Adrenal gland (tissue), 9 donors: ENCODE measurements at regions not wholly inside any gene's neighbourhood (a gene's known extent, or its start where the extent isn't known, plus 50 kb on each side); places are given as distances from the start of the nearest gene placed in this dataset.

Experiments used
- DNase-seq, 7 donors: peaks; one replicate each; pipeline ENCODE4 v3.0.0-alpha.2; 2019 to 2020
- H3K27ac ChIP-seq, 5 donors: fragments of 200-600 bp; sonication (generic) in 4 of 5; 1 replicate in 3 of 5; 2 replicates in 2 of 5; pipeline versions ENCODE4 v1.5.1 to v1.8.0; 2016 to 2020; ENCODE audit warnings: mild to moderate bottlenecking in 1 of 5
- H3K27me3 ChIP-seq: fragments of 200-600 bp; 2 replicates; pipeline ENCODE4 v1.8.0; 2021
- H3K36me3 ChIP-seq, 2 donors: fragments of 200-600 bp; replicated peaks in 1 of 2; 1 replicate in 1 of 2; 2 replicates in 1 of 2; pipeline versions ENCODE4 v1.5.1 to v1.8.0; 2018 to 2022
- H3K4me1 ChIP-seq, 2 donors: fragments of 200-600 bp; replicated peaks in 1 of 2; 1 replicate in 1 of 2; 2 replicates in 1 of 2; pipeline versions ENCODE4 v1.5.1 to v1.8.0; 2018 to 2021
- H3K4me3 ChIP-seq, 4 donors: fragments of 200-600 bp; sonication (generic) in 3 of 4; one replicate each; pipeline ENCODE4 v1.5.1; 2016 to 2018
- H3K9me3 ChIP-seq, 3 donors: fragments of 200-600 bp; sonication (generic) in 1 of 3; replicated peaks in 1 of 3; 1 replicate in 2 of 3; 2 replicates in 1 of 3; pipeline versions ENCODE4 v1.5.1 to v1.8.0; 2016 to 2021
- CTCF ChIP-seq, 6 experiments: fragments of 450-650 bp in 4 of 6; fragments of 200-600 bp in 2 of 6; sonication (generic) in 1 of 6; IDR thresholded peaks; 1 replicate in 5 of 6; 2 replicates in 1 of 6; pipeline versions ENCODE4 v1.5.1 to v1.8.0; 2016 to 2021; ENCODE audit warnings: antibody characterized with exemption in 6 of 6, mild to moderate bottlenecking in 2 of 6, moderate library complexity in 1 of 6
- POLR2A ChIP-seq, 2 donors: fragments of 450-650 bp; IDR thresholded peaks; one replicate each; pipeline ENCODE4 v1.6.1; 2017; ENCODE audit warnings: antibody characterized with exemption in 2 of 2, mild to moderate bottlenecking in 2 of 2, moderate library complexity in 1 of 2
- whole genome bisulfite sequencing, 4 donors: extraction: QIAGEN DNeasy Blood & Tissue Kit in 2 of 4; methylation state at CpG; one replicate each; pipeline versions ENCODE4 v1.1.5 to v1.1.7; 2013 to 2017; 5-methylcytosine and 5-hydroxymethylcytosine counted together
- intact Hi-C, 2 donors: fragments of 100-400 bp; cut with DNase I; formaldehyde crosslinking; loops; one replicate each; pipeline versions ENCODE4 v1.14.1 to v1.15.0; 2022 to 2023
- donor health status: healthy with polysubstance abuse.
- donor health status: Bipolar disorder and iron deficiency.
- donor health status: DM: yes; HTN: yes; CAD: no.
- donor health status: DM: no; HTN: no; CAD: no.
- donor health status: DM: no; HTN: no; CAD: no.

DNA sequence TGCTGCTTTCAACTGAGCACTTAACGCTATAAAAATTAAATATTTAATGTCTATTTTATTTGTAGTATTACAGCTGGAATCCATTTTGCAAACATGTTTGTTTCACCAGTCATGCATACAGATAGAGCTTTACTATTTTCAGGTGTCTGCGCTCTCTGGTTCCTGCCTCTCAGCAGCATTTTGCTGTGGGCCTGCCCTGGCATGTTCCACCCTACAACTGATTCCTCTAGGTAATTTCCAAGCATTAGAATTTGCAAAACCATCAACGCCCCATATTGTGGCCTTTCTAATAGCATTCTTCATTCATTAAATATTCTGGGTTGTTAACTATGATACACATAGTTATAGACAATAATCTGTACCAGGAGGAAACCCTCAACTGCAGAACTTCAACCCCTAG, 266.4 kb upstream of the DLGAP1 start:
- no peak for TF ChIP-seq CTCF (IDR thresholded peaks at IDR 0.05)
- no peak for TF ChIP-seq POLR2A (IDR thresholded peaks at IDR 0.05)
- Histone ChIP-seq H3K4me1 (no peaks in the 10 kb centered on the region), H3K9me3 (no peaks in the 10 kb centered on the region), H3K27ac (no peak overlapping the region), H3K36me3 (no peaks in the 10 kb centered on the region), H3K4me3 (no peak overlapping the region), H3K27me3 (no peaks in the 10 kb centered on the region)
- no peak for DNase-seq
- 79 to 89% (median 85%) methylated on average over 3 of the region's 3 CpGs for WGBS, 4 donors
- intact Hi-C loops, result no loop called here

GRCh38 chr18:4720518-4720917, 265.4 kb upstream of the DLGAP1 start:
- H3K4me1 ChIP-seq, result no peaks in the 10 kb centered on the region

DNA sequence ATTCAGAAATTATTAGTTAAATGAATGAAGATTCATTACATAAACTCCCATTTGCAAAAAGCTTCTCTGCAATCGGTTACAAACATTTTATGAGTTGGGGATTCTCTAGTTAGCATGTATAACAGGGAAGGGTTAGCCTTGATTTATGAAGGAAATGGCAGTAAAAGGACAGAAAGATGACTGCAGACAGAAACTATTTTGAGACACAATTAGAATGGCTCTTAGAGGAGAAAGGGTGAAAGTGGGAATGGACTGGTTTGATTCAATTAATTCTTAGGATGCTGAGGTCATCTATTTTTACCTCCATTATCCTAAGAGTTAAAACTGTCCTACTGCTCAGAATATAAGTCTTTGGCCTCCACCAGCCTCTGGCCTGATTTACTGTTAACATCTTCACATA, 250.8 kb upstream of the DLGAP1 start:
- DNase-seq, result no peak
- 43 to 59% (median 54%) methylated on average over 1 of the region's 1 CpG for WGBS, 4 donors
- no peak overlapping the region for H3K4me3 ChIP-seq
- H3K9me3 ChIP-seq, result no peaks in the 10 kb centered on the region
- H3K27me3 ChIP-seq, result no peaks in the 10 kb centered on the region
- H3K27ac ChIP-seq, result no peak overlapping the region
- intact Hi-C loops, result no loop called here
- no peaks in the 10 kb centered on the region for H3K4me1 ChIP-seq
- TF ChIP-seq CTCF (IDR thresholded peaks at IDR 0.05), result no peak
- TF ChIP-seq POLR2A (IDR thresholded peaks at IDR 0.05), result no peak
- H3K36me3 ChIP-seq, result no peaks in the 10 kb centered on the region

More at GRCh38 chr18:4720518-4720917, 265.4 kb upstream of the DLGAP1 start:
- Histone ChIP-seq H3K9me3 (no peaks in the 10 kb centered on the region), H3K36me3 (no peaks in the 10 kb centered on the region), H3K27ac (no peak overlapping the region), H3K4me3 (no peak overlapping the region), H3K27me3 (no peaks in the 10 kb centered on the region)
- WGBS, 4 donors, result 31 to 45% (median 35%) methylated on average over 2 of the region's 2 CpGs
- TF ChIP-seq CTCF (IDR thresholded peaks at IDR 0.05) (no peak), POLR2A (IDR thresholded peaks at IDR 0.05) (no peak)
- DNase-seq, result no peak
- intact Hi-C loops, result no loop called here

DNA sequence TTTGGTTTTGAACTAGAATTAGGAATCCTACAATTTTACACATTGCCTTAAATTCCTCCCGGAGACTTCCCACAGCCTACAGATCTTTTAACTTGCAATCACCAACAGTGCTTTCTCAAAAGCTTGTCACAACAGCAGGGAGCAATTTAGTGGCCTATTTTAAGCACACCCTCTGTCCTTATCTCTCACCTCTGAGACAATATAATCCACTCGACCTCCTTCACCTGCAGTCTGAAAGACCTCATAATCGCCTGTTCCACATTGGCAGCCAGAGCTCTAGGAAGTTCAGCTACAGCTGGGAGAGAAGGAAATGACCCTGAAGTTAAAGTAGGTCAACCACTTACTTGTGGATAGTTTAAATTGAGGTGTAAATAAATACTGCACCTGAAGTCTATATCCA, 249.7 kb upstream of the DLGAP1 start:
- Histone ChIP-seq H3K9me3 (no peaks in the 10 kb centered on the region), H3K36me3 (no peaks in the 10 kb centered on the region), H3K4me3 (no peak overlapping the region), H3K4me1 (no peaks in the 10 kb centered on the region), H3K27me3 (no peaks in the 10 kb centered on the region), H3K27ac (no peak overlapping the region)
- DNase-seq, result no peak
- intact Hi-C loops, result no loop called here
- WGBS, 4 donors, result 29 to 43% (median 34%) methylated on average over 3 of the region's 3 CpGs
- TF ChIP-seq POLR2A (IDR thresholded peaks at IDR 0.05) (no peak), CTCF (IDR thresholded peaks at IDR 0.05) (no peak)
